IMR-90 (cell line): ENCODE measurements at regions not wholly inside any gene's neighbourhood (a gene's known extent, or its start where the extent isn't known, plus 50 kb on each side); places are given as distances from the start of the nearest gene placed in this dataset.

Source experiments
- ATAC-seq: fragments of 200-7000 bp; cut with Tn5 transposase; 2 replicates; pipeline ENCODE4 v1.9.1; 2020; ENCODE audit warnings: low read depth, mild to moderate bottlenecking, moderate library complexity
- BruUV-seq: library from RNA; stranded (reverse); fragments of 400-500 nt; replicated peaks from 2 replicates; lab custom pipeline; 2021; lab: Mats Ljungman, UMichigan
- CTCF ChIA-PET: fragments of 300-600 bp; formaldehyde crosslinking; extraction: SDS; loops from one replicate; lab custom pipeline; 2021; ENCODE audit warnings: antibody characterized with exemption; lab: Yijun Ruan, JAX
- POLR2A ChIA-PET: fragments of 300-600 bp; sonication (Branson Sonifier 250); formaldehyde crosslinking; loops from one replicate; lab custom pipeline; 2022; ENCODE audit warnings: antibody characterized with exemption; ENCODE audit not compliant: unreplicated experiment; lab: Charles Lee
- DNase-seq: peaks from one replicate; pipeline ENCODE4 v3.0.0; 2013
- H2AFZ ChIP-seq: replicated peaks from 2 replicates; pipeline ENCODE3; 2013; ENCODE audit warnings: low read length, mild to moderate bottlenecking; ENCODE audit not compliant: poor library complexity
- H2AK5ac ChIP-seq: 2 replicates; pipeline ENCODE4 v1.6.1; 2013; ENCODE audit warnings: low read depth, low read length, inconsistent platforms
- H2AK9ac ChIP-seq: replicated peaks from 2 replicates; pipeline ENCODE3; 2013; ENCODE audit warnings: mild to moderate bottlenecking, low read depth, low read length, moderate library complexity; ENCODE audit not compliant: poor library complexity
- H2BK120ac ChIP-seq: 2 replicates; pipeline ENCODE4 v1.6.1; 2013; ENCODE audit warnings: low read depth, low read length, inconsistent platforms
- H2BK15ac ChIP-seq: 3 replicates; pipeline ENCODE4 v1.6.1; 2013; ENCODE audit warnings: low read depth, low read length, inconsistent platforms
- H2BK20ac ChIP-seq: 2 replicates; pipeline ENCODE4 v1.6.1; 2013; ENCODE audit warnings: low read depth, mild to moderate bottlenecking, inconsistent platforms, low read length, moderate library complexity
- H2BK5ac ChIP-seq: 2 replicates; pipeline ENCODE4 v1.6.1; 2013; ENCODE audit warnings: mild to moderate bottlenecking, low read depth, low read length, inconsistent platforms; ENCODE audit not compliant: poor library complexity, severe bottlenecking
- H3K14ac ChIP-seq: replicated peaks from 2 replicates; pipeline ENCODE4 v1.6.1; 2013; ENCODE audit warnings: low read depth, low read length, inconsistent platforms
- H3K18ac ChIP-seq: 2 replicates; pipeline ENCODE4 v1.6.1; 2013; ENCODE audit warnings: low read depth, low read length, control low read depth
- H3K23ac ChIP-seq: 2 replicates; pipeline ENCODE4 v1.6.1; 2013; ENCODE audit warnings: low read depth, low read length, inconsistent platforms
- H3K27ac ChIP-seq: 2 replicates; pipeline ENCODE4 v1.5.1; 2013; ENCODE audit warnings: mild to moderate bottlenecking, control low read depth, low read length; ENCODE audit not compliant: insufficient read depth
- H3K27me3 ChIP-seq: 2 replicates; pipeline ENCODE4 v1.6.1; 2013; ENCODE audit warnings: low read length; ENCODE audit not compliant: control insufficient read depth, insufficient read depth
- H3K36me3 ChIP-seq: 2 replicates; pipeline ENCODE4 v1.6.1; 2013; ENCODE audit warnings: low read length, mixed read lengths; ENCODE audit not compliant: control insufficient read depth, insufficient read depth
- H3K4ac ChIP-seq: 2 replicates; pipeline ENCODE4 v1.6.1; 2013; ENCODE audit warnings: low read depth, low read length, inconsistent platforms
- H3K4me1 ChIP-seq: 2 replicates; pipeline ENCODE4 v1.6.1; 2013; ENCODE audit warnings: low read length, mixed read lengths; ENCODE audit not compliant: control insufficient read depth, insufficient read depth
- H3K4me2 ChIP-seq: 2 replicates; pipeline ENCODE4 v1.6.1; 2013; ENCODE audit warnings: low read depth, mild to moderate bottlenecking, control low read depth, low read length, moderate library complexity
- H3K4me3 ChIP-seq: 2 replicates; pipeline ENCODE4 v1.5.1; 2013; ENCODE audit warnings: low read depth, mild to moderate bottlenecking, control low read depth, low read length, moderate library complexity; ENCODE audit not compliant: insufficient read depth
- H3K56ac ChIP-seq: 2 replicates; pipeline ENCODE4 v1.6.1; 2013; ENCODE audit warnings: low read length, inconsistent platforms; ENCODE audit not compliant: insufficient read depth; ENCODE audit errors: extremely low read depth
- H3K79me1 ChIP-seq, 2 experiments: 2 replicates each; pipeline ENCODE4 v1.6.1; 2013; ENCODE audit warnings: low read length in 2 of 2, inconsistent platforms in 1 of 2, low read depth in 1 of 2
- H3K9ac ChIP-seq: 2 replicates; pipeline ENCODE4 v1.6.1; 2013; ENCODE audit warnings: low read depth, low read length, control low read depth
- H3K9me1 ChIP-seq: 2 replicates; pipeline ENCODE4 v1.6.1; 2013; ENCODE audit warnings: low read length, inconsistent platforms; ENCODE audit not compliant: insufficient read depth
- H3K9me3 ChIP-seq: 2 replicates; pipeline ENCODE4 v1.6.1; 2013; ENCODE audit warnings: low read length; ENCODE audit not compliant: control insufficient read depth, insufficient read depth
- H4K20me1 ChIP-seq: 2 replicates; pipeline ENCODE4 v1.6.1; 2013; ENCODE audit warnings: low read length, inconsistent platforms; ENCODE audit not compliant: insufficient read depth
- H4K5ac ChIP-seq: 2 replicates; pipeline ENCODE4 v1.6.1; 2013; ENCODE audit warnings: mild to moderate bottlenecking, low read depth, low read length, control low read depth
- H4K8ac ChIP-seq, 2 experiments: 2 replicates each; pipeline ENCODE4 v1.6.1; 2013; ENCODE audit warnings: low read depth in 2 of 2, low read length in 2 of 2, control low read depth in 1 of 2, inconsistent platforms in 1 of 2
- H4K91ac ChIP-seq: 2 replicates; pipeline ENCODE4 v1.6.1; 2013; ENCODE audit warnings: low read depth, low read length, inconsistent platforms; ENCODE audit not compliant: insufficient read depth
- CEBPB ChIP-seq: IDR thresholded peaks from 2 replicates; pipeline ENCODE4 v1.6.1; 2012; ENCODE audit warnings: low read depth, low read length, improper control_type of control experiment
- CTCF ChIP-seq: conservative IDR thresholded peaks from 2 replicates; pipeline ENCODE4 v1.5.1; 2012; ENCODE audit warnings: mild to moderate bottlenecking, low read depth, low read length, improper control_type of control experiment
- MAFK ChIP-seq: IDR thresholded peaks from 2 replicates; pipeline ENCODE4 v1.6.1; 2012; ENCODE audit warnings: low read depth, low read length, improper control_type of control experiment
- MAZ ChIP-seq: IDR thresholded peaks from 2 replicates; pipeline ENCODE4 v1.6.1; 2012; ENCODE audit warnings: low read depth, mild to moderate bottlenecking, low read length, improper control_type of control experiment, moderate library complexity, borderline replicate concordance
- NFE2L2 ChIP-seq: fragments of 150-350 bp; IDR thresholded peaks from 2 replicates; pipeline ENCODE4 v1.6.1; 2016; ENCODE audit warnings: low read depth, mild to moderate bottlenecking, low read length
- POLR2A ChIP-seq: IDR thresholded peaks from 2 replicates; pipeline ENCODE4 v1.6.1; 2012; ENCODE audit warnings: mild to moderate bottlenecking, low read depth, low read length
- RCOR1 ChIP-seq: IDR thresholded peaks from 2 replicates; pipeline ENCODE4 v1.6.1; 2012; ENCODE audit warnings: mild to moderate bottlenecking, low read length, improper control_type of control experiment; ENCODE audit not compliant: insufficient replicate concordance
- USF2 ChIP-seq: fragments of 150-350 bp; IDR thresholded peaks from 2 replicates; pipeline ENCODE4 v1.6.1; 2017; ENCODE audit warnings: mild to moderate bottlenecking, antibody characterized with exemption, low read length, low read depth
- WGBS, 2 experiments: methylation state at CpG; one replicate each; pipeline versions ENCODE4 v1.1.5 to v1.1.7; 2013; ENCODE audit warnings: missing lambda C conversion rate in 2 of 2; ENCODE audit not compliant: insufficient read length in 1 of 2; ENCODE audit errors: extremely low coverage in 2 of 2; 5-methylcytosine and 5-hydroxymethylcytosine counted together
- dilution Hi-C: fragments of 300-500 bp; cut with HindIII; formaldehyde crosslinking; loops from one replicate; pipeline ENCODE4 v1.14.3; 2018; ENCODE audit warnings: low sequenced_read_pairs; ENCODE audit not compliant: unreplicated experiment
- in situ Hi-C: fragments of 300-500 bp; cut with MboI; formaldehyde crosslinking; loops from 3 replicates; pipeline ENCODE4 v1.14.3; 2019; ENCODE audit warnings: low sequenced_read_pairs, inconsistent platforms, mixed read lengths
- intact Hi-C: fragments of 100-400 bp; cut with micrococcal nuclease; formaldehyde crosslinking; loops from 2 replicates; pipeline ENCODE4 v1.10.0; 2022

GRCh38 chr21:17900990-17901385, 81.8 kb upstream of the C21orf91 start:
- H2BK120ac ChIP-seq = no peak overlapping the region
- CTCF ChIA-PET = interaction anchor here (1.0 kb wide), 1 partner anchor 213 kb away, joined by 3 read pairs; no protein-coding TSS in a partner anchor
- no peak overlapping the region for H3K4me2 ChIP-seq
- H3K9ac ChIP-seq = no peak overlapping the region
- no peak overlapping the region for H4K8ac ChIP-seq
- peaks cover 6% of the 10 kb centered on the region; the same call in 1 of the 2 replicates for H3K27me3 ChIP-seq
- BruUV-seq = no TSS peak
- WGBS, 2 experiments = 71% methylated on average over 1 of the region's 5 CpGs; no CpG with 5 or more reads in 1 of the 2 experiments
- no peaks in the 10 kb centered on the region for H3K9me3 ChIP-seq
- no peak for TF ChIP-seq POLR2A
- no peak for TF ChIP-seq CTCF
- no peak for TF ChIP-seq MAFK
- no peak for TF ChIP-seq CEBPB
- no peak for TF ChIP-seq MAZ
- no peak for TF ChIP-seq RCOR1
- TF ChIP-seq USF2 = no peak
- no peak for TF ChIP-seq NFE2L2
- H4K91ac ChIP-seq = no peak overlapping the region
- no peak overlapping the region for H2AFZ ChIP-seq
- H3K4me3 ChIP-seq = no peak overlapping the region
- H2AK9ac ChIP-seq = no peak overlapping the region
- no peak overlapping the region for H2BK15ac ChIP-seq
- POLR2A ChIA-PET = no interaction called here
- no peak overlapping the region for H3K27ac ChIP-seq
- no peak overlapping the region for H3K14ac ChIP-seq
- H2AK5ac ChIP-seq = no peak overlapping the region
- in situ Hi-C loops (loop anchor here (5.0 kb wide), 1 partner anchor 224 kb away; no protein-coding TSS in a partner anchor), dilution Hi-C loops (no loop called here), intact Hi-C loops (no loop called here)
- H4K20me1 ChIP-seq = no peaks in the 10 kb centered on the region
- H2BK20ac ChIP-seq = no peak overlapping the region
- no peak overlapping the region for H4K5ac ChIP-seq
- no peaks in the 10 kb centered on the region for H3K4me1 ChIP-seq
- DNase-seq (no peak), ATAC-seq (no peak)
- H3K36me3 ChIP-seq = no peaks in the 10 kb centered on the region
- H3K56ac ChIP-seq = no peak overlapping the region
- no peaks in the 10 kb centered on the region for H3K9me1 ChIP-seq
- H2BK5ac ChIP-seq = no peak overlapping the region
- H3K18ac ChIP-seq = no peak overlapping the region
- H3K79me1 ChIP-seq = no peaks in the 10 kb centered on the region
- no peak overlapping the region for H3K23ac ChIP-seq
- H3K4ac ChIP-seq = no peak overlapping the region
